H1 (cell line): ENCODE measurements at regions not wholly inside any gene's neighbourhood (a gene's known extent, or its start where the extent isn't known, plus 50 kb on each side); places are given as distances from the start of the nearest gene placed in this dataset.

ENCODE experiments used
- GABPA ChIP-seq: IDR thresholded peaks from 2 replicates; pipeline ENCODE4 v1.6.1; 2011; ENCODE audit warnings: mild to moderate bottlenecking, low read length, moderate library complexity, borderline replicate concordance; ENCODE audit not compliant: insufficient read depth
- TF ChIP-seq, protein P1 (sequence below): fragments of 300-600 bp; sonication (generic); IDR thresholded peaks from 2 replicates; pipeline ENCODE4 v1.7.1; 2012; ENCODE audit warnings: low read length, moderate library complexity, mild to moderate bottlenecking, inconsistent platforms; ENCODE audit not compliant: insufficient replicate concordance
- TF ChIP-seq, protein P2 (sequence below): IDR thresholded peaks from 2 replicates; pipeline ENCODE4 v1.6.1; 2012; ENCODE audit warnings: inconsistent platforms

DNA sequence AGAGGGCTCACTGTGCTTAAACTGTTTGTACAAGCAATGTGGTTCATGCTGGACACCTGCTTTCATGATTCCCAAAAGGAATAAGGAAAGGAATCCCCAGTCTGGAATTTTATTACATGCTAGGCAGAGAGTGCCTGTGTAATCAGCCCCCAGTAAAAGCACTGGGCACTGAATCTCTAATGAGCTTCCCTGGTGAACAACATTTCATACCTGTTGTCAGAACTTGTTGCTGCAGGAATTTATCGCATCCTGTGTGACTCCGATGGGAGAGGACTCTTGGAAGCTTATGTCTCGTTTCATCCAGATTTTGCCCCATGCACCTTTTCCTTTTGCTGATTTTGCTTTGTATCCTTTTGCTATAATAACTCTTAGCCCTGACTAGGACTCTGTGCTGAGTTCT lies 190.2 kb upstream of the HMGA2 start (continued):
- TF ChIP-seq, protein P1, sequence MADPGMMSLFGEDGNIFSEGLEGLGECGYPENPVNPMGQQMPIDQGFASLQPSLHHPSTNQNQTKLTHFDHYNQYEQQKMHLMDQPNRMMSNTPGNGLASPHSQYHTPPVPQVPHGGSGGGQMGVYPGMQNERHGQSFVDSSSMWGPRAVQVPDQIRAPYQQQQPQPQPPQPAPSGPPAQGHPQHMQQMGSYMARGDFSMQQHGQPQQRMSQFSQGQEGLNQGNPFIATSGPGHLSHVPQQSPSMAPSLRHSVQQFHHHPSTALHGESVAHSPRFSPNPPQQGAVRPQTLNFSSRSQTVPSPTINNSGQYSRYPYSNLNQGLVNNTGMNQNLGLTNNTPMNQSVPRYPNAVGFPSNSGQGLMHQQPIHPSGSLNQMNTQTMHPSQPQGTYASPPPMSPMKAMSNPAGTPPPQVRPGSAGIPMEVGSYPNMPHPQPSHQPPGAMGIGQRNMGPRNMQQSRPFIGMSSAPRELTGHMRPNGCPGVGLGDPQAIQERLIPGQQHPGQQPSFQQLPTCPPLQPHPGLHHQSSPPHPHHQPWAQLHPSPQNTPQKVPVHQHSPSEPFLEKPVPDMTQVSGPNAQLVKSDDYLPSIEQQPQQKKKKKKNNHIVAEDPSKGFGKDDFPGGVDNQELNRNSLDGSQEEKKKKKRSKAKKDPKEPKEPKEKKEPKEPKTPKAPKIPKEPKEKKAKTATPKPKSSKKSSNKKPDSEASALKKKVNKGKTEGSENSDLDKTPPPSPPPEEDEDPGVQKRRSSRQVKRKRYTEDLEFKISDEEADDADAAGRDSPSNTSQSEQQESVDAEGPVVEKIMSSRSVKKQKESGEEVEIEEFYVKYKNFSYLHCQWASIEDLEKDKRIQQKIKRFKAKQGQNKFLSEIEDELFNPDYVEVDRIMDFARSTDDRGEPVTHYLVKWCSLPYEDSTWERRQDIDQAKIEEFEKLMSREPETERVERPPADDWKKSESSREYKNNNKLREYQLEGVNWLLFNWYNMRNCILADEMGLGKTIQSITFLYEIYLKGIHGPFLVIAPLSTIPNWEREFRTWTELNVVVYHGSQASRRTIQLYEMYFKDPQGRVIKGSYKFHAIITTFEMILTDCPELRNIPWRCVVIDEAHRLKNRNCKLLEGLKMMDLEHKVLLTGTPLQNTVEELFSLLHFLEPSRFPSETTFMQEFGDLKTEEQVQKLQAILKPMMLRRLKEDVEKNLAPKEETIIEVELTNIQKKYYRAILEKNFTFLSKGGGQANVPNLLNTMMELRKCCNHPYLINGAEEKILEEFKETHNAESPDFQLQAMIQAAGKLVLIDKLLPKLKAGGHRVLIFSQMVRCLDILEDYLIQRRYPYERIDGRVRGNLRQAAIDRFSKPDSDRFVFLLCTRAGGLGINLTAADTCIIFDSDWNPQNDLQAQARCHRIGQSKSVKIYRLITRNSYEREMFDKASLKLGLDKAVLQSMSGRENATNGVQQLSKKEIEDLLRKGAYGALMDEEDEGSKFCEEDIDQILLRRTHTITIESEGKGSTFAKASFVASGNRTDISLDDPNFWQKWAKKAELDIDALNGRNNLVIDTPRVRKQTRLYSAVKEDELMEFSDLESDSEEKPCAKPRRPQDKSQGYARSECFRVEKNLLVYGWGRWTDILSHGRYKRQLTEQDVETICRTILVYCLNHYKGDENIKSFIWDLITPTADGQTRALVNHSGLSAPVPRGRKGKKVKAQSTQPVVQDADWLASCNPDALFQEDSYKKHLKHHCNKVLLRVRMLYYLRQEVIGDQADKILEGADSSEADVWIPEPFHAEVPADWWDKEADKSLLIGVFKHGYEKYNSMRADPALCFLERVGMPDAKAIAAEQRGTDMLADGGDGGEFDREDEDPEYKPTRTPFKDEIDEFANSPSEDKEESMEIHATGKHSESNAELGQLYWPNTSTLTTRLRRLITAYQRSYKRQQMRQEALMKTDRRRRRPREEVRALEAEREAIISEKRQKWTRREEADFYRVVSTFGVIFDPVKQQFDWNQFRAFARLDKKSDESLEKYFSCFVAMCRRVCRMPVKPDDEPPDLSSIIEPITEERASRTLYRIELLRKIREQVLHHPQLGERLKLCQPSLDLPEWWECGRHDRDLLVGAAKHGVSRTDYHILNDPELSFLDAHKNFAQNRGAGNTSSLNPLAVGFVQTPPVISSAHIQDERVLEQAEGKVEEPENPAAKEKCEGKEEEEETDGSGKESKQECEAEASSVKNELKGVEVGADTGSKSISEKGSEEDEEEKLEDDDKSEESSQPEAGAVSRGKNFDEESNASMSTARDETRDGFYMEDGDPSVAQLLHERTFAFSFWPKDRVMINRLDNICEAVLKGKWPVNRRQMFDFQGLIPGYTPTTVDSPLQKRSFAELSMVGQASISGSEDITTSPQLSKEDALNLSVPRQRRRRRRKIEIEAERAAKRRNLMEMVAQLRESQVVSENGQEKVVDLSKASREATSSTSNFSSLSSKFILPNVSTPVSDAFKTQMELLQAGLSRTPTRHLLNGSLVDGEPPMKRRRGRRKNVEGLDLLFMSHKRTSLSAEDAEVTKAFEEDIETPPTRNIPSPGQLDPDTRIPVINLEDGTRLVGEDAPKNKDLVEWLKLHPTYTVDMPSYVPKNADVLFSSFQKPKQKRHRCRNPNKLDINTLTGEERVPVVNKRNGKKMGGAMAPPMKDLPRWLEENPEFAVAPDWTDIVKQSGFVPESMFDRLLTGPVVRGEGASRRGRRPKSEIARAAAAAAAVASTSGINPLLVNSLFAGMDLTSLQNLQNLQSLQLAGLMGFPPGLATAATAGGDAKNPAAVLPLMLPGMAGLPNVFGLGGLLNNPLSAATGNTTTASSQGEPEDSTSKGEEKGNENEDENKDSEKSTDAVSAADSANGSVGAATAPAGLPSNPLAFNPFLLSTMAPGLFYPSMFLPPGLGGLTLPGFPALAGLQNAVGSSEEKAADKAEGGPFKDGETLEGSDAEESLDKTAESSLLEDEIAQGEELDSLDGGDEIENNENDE = no peak
- TF ChIP-seq, protein P2, sequence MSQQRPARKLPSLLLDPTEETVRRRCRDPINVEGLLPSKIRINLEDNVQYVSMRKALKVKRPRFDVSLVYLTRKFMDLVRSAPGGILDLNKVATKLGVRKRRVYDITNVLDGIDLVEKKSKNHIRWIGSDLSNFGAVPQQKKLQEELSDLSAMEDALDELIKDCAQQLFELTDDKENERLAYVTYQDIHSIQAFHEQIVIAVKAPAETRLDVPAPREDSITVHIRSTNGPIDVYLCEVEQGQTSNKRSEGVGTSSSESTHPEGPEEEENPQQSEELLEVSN = no peak
- no peak for TF ChIP-seq GABPA
- TF ChIP-seq, all 59 proteins: peak for 0
